ENCODE measurements at regions not wholly inside any gene's neighbourhood (a gene's known extent, or its start where the extent isn't known, plus 50 kb on each side); places are given as distances from the start of the nearest gene placed in this dataset.

GRCh38 chr11:70826541-70827335 is 425.6 kb downstream of the SHANK2 start:
- no peak for DNase-seq (ENCODE audit: low read depth in 4 of 4, low spot score in 3 of 4)

- no peak for DNase-seq (ENCODE audit: low read depth in 4 of 4, low spot score in 3 of 4)
Observed at GRCh38 chr11:70828593-70829082, 423.7 kb downstream of the SHANK2 start.

- DNase-seq (ENCODE audit: low read depth in 4 of 4, low spot score in 3 of 4): no peak
Observed at GRCh38 chr11:70829134-70829885, 423.1 kb downstream of the SHANK2 start.

- no peak for DNase-seq (ENCODE audit: low read depth in 4 of 4, low spot score in 3 of 4)
Observed at GRCh38 chr11:70829886-70830272, 422.5 kb downstream of the SHANK2 start.

GRCh38 chr11:70833011-70833410 is 419.4 kb downstream of the SHANK2 start:
- no peak for DNase-seq (ENCODE audit: low read depth in 4 of 4, low spot score in 3 of 4)

- no peak for DNase-seq (ENCODE audit: low read depth in 4 of 4, low spot score in 3 of 4)
Observed at GRCh38 chr11:70833554-70833953, 418.8 kb downstream of the SHANK2 start.

GRCh38 chr11:70834277-70834940 is 418.0 kb downstream of the SHANK2 start:
- no peak for DNase-seq (ENCODE audit: low read depth in 4 of 4, low spot score in 3 of 4)

GRCh38 chr11:70834984-70835560 is 417.3 kb downstream of the SHANK2 start:
- no peak for DNase-seq (ENCODE audit: low read depth in 4 of 4, low spot score in 3 of 4)

GRCh38 chr11:70836071-70836470 is 416.3 kb downstream of the SHANK2 start:
- no peak for DNase-seq (ENCODE audit: low read depth in 4 of 4, low spot score in 3 of 4)

GRCh38 chr11:70838198-70838597 is 414.2 kb downstream of the SHANK2 start:
- no peak for DNase-seq (ENCODE audit: low read depth in 4 of 4, low spot score in 3 of 4)

GRCh38 chr11:70839851-70840250 is 412.5 kb downstream of the SHANK2 start:
- no peak for DNase-seq (ENCODE audit: low read depth in 4 of 4, low spot score in 3 of 4)

GRCh38 chr11:70841264-70841663 is 411.1 kb downstream of the SHANK2 start:
- DNase-seq (ENCODE audit: low read depth in 4 of 4, low spot score in 3 of 4): no peak

GRCh38 chr11:70842256-70842655 is 410.1 kb downstream of the SHANK2 start:
- DNase-seq (ENCODE audit: low read depth in 4 of 4, low spot score in 3 of 4): no peak

GRCh38 chr11:70842701-70843100 is 409.7 kb downstream of the SHANK2 start:
- no peak for DNase-seq (ENCODE audit: low read depth in 4 of 4, low spot score in 3 of 4)

GRCh38 chr11:70843906-70844305 is 408.5 kb downstream of the SHANK2 start:
- no peak for DNase-seq (ENCODE audit: low read depth in 4 of 4, low spot score in 3 of 4)

GRCh38 chr11:70844387-70844786 is 408.0 kb downstream of the SHANK2 start:
- DNase-seq (ENCODE audit: low read depth in 4 of 4, low spot score in 3 of 4): no peak

- DNase-seq (ENCODE audit: low read depth in 4 of 4, low spot score in 3 of 4): no peak
Observed at GRCh38 chr11:70845591-70846041, 406.8 kb downstream of the SHANK2 start.

GRCh38 chr11:70846781-70847655 is 405.4 kb downstream of the SHANK2 start:
- DNase-seq (ENCODE audit: low read depth in 4 of 4, low spot score in 3 of 4): no peak

- DNase-seq (ENCODE audit: low read depth in 4 of 4, low spot score in 3 of 4): no peak
Observed at GRCh38 chr11:70848243-70848750, 404.1 kb downstream of the SHANK2 start.

- no peak for DNase-seq (ENCODE audit: low read depth in 4 of 4, low spot score in 3 of 4)
Observed at GRCh38 chr11:70849031-70849430, 403.3 kb downstream of the SHANK2 start.

Measured in left renal pelvis (tissue), 4 donors.